Activated CD4-positive, alpha-beta T cell treated with anti-CD3 and anti-CD28 coated beads, Interleukin-2, amount 50 U/mL, for 4 hours (primary cell): ENCODE measurements at regions not wholly inside any gene's neighbourhood (a gene's known extent, or its start where the extent isn't known, plus 50 kb on each side); places are given as distances from the start of the nearest gene placed in this dataset.
"Not testable (repeated sequence)": the region's sequence is repeated elsewhere in the genome, so short reads cannot be mapped to it uniquely, and the experiment has no call there.

Experiments
- DNase-seq, 2 experiments: peaks; one replicate each; pipeline ENCODE4 v3.0.0-alpha.2; 2020

DNA sequence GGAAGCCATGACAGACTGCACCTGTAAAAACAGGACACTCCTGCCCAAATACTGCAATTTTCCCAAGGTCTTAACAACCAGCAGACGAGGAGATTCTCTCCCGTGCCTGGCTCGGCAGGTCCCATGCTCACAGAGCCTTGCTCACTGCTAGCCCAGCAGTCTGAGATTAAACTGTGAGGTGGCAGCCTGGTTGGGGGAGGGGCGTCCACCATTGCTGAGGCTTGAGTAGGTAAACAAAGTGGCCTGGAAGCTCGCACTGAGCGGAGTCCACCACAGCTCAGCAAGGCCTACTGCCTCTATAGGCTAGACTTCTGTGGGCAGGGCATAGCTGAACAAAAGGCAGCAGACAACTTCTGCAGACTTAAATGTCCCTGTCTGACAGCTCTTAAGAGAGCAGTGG lies 80.3 kb downstream of the ANXA5 start:
- DNase-seq = not testable (repeated sequence)

DNA sequence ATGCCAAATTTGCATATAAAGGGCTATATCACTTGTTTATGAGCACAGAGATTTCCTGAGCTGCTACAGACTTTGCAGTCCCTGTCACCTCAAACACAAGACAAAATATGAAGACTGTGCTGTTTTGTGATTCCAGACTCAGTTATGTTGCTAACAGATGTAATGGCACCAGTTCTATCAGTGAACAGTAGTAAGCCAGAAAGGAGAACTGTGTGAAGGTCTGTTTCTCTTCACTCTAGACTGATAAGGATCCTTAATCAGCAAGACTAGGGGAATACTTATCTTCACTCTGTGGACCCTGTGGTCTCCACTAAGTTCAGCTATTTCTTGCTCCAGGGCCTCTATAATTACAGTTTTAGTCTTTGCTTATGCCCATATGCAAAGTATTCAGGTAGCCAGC lies 82.7 kb downstream of the ANXA5 start:
- DNase-seq = no peak

DNA sequence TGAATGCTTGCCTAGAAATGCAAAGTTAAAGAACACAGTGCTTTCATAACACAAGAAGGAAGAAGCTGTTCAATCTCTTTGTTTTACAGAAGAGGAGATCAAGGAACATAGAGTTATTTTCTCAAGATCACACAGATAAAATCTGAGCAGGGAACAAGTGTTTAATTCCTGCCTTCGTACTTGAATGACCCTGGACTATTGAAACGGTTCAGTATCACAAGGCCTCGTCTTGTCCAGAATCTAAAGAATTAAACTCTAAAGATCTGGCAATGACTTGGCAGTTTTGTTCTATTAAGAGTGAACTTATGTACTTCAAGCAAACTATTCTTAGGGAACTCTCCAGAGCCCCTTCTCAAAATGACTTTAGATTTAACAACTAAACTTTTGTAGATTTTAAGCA lies 97.7 kb downstream of the ANXA5 start:
- no peak for DNase-seq

DNA sequence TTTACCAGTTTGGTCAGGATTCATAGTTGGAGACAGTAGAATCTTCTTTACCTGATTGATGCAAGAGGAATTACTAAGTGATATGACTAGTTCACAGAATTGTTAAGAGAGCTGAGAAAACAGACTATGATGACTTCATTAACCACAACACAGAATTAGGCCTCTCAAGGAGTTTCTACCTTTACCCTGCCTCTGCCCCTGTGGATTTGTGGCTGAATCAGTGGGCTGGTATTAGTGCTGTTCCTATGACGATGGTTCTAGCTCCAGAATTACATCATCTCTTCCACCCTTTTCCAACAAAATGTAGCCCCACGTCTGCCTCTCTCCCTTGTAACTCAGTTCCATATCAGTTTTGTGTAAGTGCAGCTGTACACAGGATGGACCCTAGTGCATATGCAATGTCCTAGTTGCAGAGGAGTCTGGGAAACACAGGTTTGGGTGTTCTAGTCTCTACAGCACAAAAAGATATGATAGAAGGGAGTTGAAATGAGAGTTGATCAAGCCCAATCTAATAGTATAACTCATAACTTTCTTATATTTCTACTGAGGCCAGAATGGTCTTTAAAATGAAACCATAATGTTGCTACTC lies 99.3 kb downstream of the ANXA5 start:
- DNase-seq = no peak

DNA sequence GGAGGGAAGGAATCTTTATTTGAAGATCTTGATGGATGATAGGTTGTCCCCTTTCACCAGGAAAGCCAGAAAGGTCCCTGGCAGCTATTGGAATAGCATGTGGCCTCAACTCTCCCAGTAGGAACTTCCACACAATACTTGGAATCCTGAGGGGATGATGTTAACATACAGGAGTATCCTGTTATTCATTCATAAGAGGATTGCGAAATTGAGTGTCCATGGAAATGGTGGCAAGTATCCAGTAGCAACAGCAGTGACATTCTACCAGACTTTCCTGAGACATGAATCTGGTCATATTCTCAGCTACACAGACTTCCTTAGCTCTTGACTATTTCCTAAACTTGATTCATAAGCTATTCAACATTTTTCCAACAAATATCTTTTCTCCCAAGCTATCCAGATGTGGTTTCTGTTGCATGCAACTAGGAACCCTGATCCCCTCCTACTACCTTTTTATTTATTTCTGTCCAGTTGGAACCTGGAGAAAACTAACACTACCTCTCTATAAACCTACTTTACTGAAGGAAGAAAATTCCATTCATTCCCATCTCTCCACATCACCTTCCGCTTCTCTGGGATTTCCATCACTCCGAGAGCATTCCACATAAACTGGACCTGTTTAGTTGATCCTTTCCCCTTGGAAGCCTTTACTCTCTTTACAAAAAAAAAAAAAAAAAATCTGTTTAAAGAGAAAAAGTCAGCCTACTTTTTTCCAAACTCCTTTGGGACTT lies 101.8 kb downstream of the ANXA5 start:
- DNase-seq = no peak

DNA sequence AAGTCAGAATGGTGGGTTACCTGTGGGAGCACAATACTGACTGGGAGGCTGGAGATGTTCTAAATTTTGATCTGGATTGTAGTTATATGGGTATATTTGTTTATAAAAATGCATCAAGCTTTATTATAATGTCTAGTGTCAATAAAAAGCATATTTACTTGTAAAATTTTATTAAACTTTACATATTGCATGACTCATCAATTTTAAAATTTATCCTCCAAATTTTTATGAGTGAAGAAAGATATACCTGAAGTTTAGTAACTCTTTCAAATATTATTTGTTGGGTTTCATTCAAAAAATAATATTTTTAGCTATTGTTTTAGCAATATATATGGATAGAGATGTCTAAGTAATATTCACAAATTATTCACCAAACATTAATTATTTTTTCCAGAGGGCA lies 103.0 kb downstream of the ANXA5 start:
- DNase-seq = no peak

DNA sequence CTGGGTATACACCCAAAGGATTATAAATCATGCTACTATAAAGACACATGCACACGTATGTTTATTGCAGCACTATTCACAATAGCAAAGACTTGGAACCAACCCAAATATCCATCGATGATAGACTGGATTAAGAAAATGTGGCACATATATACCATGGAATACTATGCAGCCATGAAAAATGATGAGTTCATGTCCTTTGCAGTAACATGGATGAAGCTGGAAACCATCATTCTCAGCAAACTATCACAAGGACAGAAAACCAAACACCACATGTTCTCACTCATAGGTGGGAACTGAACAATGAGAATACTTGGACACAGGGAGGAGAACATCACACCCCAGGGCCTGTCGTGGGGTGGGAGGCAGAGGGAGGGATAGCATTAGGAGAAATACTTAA lies 104.5 kb downstream of the ANXA5 start:
- DNase-seq = not testable (repeated sequence)

DNA sequence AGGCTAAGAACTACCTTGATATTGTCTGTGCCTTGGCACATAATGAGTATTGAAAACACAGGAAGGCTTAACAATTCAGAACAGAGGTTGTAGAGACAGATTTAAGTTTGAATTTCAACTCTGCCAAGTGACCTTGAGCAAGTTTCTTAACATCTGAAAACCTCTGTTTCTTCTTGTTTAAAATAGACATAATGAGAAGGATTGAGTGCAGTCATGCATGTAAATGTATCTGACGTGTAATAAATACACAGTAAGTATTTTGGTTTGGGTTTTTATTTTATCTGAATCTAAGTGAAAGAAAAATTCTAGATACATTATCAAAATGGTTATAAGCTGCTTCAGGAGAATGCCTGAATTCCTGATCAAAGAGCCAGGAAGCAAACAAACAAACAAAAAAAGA lies 111.9 kb downstream of the ANXA5 start:
- no peak for DNase-seq

DNA sequence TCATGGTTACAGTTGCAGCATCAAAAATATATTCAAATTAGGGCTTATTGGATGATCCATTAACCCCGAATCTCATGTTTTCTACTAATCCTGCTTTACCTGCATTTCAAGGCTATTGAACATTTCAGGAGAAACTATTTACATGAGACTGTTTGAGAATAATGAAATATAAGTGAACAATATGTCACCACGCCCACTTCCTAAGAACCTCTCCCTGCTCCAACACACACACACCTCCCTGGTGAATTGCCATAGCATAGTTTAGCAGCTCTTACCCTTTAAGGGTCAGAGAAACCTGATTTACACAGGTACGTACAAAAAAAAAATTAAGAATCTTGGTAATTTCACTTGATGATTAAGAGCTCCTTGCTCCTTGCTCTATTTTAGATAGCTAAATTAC lies 113.4 kb downstream of the ANXA5 start:
- no peak for DNase-seq

DNA sequence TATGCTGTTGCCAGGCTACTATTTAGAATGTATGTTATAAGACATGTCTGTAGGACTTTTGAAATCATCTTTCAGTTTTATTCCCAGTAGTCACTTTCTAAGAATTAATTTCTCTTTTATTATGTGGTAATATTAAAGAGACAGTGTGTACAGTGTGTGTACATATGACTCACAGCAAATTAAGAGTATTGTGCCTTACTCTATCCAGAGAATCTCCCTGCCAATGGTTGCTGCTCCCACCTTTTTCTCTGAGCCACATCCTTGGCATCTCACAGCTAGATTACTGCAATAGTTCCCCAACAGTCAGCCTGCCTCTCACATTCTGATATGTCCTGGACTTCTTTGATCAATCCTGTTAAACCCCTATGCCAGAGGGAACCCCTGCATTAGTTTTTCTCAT lies 114.5 kb downstream of the ANXA5 start:
- DNase-seq = no peak

DNA sequence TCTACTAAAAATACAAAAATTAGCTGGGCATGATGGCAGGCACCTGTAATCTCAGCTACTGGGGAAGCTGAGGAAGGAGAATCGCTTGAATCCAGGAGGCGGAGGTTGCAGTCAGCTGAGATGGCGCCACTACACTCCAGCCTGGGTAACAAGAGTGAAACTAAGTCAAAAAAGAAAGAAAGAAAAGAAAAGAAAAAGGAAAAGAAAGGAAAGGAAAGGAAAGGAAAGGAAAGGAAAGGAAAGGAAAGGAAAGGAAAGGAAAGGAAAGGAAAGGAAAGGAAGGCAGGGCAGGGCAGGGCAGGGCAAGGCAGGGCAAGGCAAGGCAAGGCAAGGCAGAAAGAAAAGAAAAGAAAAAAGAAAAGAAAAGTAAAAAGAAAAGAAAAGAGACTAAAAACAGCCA lies 121.4 kb downstream of the ANXA5 start:
- DNase-seq = not testable (repeated sequence)

DNA sequence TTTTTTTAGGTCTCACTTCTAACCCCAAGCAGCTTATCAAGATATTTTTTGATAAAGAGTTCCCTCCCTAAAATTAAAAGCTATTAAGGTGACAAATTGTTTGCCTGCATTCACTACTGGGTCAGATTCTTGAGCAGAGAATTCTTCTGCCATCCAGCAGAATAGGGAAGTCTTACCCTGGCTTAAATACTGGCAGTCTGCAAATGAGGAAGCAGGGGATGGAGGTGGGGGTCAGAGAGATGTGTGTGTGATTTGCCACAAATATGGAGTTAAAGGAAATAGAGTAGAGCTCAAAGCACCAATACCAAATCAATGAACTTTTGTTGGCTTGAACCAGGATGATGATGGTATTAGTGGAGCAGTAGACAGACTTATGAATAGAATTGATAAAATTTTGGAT lies 122.2 kb downstream of the ANXA5 start:
- no peak for DNase-seq

DNA sequence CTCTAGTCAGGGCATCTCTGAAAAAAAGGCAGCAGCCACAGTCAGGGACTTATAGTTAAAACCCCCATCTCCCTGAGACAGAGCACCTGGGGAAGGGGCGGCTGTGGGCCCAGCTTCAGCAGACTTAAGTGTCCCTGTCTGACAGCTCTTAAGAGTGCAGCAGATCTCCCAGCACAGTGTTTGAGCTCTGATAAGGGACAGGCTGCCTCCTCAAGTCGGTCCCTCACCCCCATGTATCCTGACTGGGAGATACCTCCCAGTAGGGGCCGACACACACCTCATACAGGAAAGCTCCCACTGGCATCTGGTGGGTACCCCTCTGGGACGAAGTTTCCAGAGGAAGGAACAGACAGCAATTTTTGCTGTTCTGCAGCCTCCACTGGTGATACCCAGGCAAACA lies 129.0 kb downstream of the ANXA5 start:
- DNase-seq = no peak

DNA sequence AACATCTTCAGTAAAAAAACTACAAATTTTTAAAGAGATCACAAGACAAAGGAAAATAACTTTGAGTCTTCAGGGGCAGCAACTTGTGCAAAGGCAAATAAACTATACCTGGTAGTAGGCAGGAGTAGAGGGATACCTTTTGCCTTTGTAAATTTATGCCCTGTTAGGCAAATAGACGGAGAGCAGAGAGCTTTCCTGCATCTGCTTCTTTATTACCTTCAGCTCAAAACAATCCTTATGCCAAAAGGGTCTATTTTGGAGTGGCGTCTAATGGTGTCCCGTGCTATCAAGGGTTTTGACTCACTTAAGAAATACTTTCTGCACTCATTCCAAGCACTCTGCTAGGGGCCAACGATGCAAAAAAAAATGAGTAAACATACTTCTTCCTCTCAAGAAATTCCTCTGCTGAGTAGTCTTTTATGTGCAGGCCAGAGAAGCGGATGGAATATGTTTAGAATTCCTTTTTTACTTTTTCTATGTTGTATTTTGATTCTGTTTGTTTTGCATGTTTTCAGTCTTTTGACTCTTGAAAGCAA lies 131.9 kb downstream of the ANXA5 start:
- no peak for DNase-seq

DNA sequence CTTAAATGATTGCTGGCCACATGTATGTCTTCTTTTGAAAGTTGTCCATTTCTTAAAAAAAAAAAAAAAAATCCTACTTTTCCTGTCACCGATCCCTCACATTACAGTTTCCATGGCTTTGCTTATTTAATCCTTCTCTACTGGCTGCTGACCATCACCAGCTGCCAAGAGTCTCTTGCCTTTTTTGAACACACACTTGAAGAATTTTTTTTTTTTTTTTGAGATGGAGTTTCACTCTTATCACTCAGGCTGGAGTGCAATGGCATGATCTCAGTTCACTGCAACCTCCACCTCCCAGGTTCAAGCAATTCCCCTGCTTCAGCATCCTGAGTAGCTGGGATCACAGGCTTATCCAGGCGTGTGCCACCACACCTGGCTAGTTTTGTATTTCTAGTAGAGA lies 134.0 kb downstream of the ANXA5 start:
- no peak for DNase-seq

DNA sequence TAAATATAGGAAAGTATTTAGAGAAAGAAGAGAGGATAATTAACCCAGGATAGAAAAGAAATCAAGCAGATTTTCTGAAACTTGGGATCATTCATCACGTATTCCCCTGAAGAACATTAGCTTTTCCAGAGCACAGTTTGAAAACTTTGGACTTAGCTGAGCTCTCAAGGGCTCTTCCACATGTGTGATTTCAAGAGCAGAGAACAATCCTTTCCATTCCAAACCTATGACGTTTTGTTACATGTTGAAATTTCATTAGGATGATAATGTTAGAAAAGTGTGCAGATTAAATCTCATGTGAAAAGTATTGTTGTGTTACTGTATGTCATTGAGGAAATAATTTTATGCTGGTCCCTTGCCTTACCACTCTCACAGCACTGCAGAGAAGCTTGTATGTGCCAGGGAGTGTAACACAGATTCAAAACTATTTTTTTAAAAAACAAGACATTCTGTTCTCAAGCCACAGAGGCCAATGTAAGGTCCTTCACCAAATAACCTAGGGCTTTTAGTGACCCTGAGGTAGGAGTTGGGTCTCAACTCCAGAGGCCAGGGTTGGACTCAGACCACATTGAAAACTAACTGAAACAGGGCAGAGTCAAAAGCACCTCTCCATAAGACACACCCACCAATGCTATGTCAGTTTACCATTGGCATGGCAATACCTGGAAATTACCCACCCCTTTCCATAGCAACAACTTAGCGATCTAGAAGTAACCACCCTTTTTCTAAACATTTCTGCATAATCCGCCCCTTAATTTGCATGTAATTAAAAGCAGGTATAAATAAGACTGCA lies 141.3 kb downstream of the ANXA5 start:
- no peak for DNase-seq

DNA sequence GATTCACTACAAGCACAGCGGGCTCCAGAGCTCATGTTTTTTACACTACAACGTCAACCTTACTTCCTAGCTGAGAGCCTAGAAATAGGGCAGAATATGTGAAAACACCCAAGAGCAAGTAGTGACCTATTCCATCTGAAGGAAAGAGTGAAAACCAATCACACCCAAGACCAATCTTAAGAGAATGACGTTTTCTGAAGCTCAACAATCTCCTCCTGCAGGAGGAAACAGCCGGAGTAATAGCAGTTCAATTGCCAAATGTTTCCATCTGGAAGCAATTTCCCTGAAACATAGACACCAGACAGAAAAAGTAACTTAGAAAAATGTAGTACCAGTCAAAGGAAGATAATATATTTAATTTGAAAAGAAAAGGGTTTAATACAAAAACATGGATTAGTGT lies 142.4 kb downstream of the ANXA5 start:
- no peak for DNase-seq

DNA sequence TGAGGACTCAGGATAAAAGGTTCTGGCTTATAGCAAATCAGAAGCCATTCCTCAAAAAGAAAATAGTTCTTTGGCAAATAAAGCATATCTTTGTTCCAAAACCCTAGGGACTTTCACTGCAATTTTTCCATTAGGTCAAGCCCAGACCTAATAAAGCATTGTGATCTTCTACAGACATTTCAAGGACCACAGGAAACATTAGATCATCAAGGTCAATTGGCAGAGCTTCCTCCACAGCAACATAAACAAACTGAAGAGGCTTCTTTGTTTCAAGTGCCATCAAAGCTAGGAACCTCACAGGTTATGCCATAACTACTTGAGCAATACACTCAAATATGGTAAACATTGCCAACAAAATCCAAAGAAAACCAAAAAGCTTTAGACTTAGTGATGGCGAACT lies 144.9 kb downstream of the ANXA5 start:
- no peak for DNase-seq

DNA sequence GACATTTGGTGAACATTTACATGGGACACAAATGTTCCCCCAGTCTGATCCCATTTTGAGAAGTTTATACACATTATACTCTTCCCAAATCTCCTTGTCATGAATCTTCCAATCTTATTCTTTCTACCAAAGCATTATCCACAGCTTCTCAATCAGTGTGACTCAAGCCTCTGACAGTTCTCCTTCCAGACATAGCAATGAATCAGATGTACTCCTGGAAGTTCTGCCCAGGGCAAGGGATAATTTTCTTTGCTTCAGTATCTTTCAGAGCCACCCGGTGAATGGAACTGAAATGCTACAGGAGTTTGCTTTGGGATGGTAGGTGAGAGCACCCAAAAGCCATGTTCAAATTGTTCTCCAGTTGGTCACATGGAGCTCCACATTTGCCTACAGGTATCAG lies 145.5 kb downstream of the ANXA5 start:
- DNase-seq = no peak

DNA sequence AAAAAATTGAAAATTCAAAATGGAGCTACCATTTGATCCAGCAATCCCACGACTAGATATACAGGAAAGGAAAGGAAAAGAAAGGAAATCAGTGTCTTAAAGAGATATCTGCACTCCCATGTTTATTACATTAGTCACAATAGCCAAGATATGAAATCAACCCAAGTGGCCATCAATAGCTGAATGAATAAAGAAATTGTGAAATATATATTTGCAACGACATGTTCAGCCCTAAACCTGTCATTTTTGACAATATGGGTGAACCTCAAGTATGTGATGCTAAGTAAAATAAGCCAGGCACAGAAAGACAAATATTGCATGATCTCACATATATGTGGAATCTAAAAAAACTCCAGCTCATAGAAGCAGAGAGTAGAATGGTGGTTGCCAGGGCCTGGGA lies 155.1 kb downstream of the ANXA5 start:
- DNase-seq = no peak

DNA sequence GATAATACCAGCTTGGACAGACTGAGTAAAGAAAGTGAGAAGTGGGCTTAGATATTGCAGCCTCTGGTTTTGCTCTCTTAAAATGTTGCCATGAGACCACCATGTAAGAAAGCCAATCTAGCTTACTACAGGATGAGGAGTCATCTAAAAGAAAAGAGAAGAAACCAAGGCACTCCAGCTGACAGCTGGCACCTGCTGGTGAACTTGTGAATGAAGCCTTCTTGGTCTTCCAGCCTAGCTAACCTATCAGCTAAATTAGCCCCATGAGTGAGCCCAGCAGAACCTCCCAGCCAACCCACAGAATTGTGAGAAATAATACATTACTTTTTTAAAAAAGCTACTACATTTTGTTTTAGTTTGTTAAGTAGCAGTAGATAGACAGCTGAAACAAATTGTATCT lies 154.5 kb upstream of the QRFPR start:
- DNase-seq = no peak

DNA sequence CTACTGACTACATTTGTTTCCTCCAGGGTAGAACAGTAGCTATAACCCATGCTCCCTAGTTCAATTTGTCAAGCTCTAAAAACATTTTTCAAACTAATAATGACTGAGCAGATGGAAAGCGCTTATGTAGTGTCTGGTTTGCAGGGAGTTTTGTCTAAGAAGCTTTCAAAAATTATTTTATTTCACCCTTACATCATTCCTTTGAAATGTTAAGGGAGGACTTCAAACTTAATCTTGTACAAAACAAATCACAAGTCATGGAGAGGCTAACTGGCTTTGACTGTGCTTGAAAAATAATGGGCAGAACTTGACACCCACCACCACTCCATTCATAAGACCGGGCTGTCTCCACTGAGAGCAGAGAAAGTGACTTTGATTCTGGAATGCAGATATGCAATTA lies 153.4 kb upstream of the QRFPR start:
- no peak for DNase-seq

DNA sequence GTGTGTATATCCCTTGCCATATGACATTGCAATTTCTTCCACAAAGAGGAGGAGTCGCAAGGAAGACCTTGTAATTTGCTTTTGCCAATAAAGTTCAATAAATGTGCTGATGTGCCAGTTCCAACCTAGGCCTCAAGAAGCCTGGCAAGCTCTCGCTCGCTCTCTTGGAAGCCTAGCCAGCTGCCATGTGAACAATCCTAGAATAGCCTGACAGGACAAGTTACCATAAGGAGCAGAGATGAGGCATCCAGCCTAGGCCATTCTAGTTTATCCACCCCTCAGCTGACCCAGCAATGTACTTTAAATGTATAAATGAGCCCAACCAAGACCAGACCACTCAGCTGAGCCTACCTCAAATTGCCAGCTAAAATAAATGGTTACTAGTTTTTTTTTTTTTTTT lies 145.7 kb upstream of the QRFPR start:
- DNase-seq = no peak

DNA sequence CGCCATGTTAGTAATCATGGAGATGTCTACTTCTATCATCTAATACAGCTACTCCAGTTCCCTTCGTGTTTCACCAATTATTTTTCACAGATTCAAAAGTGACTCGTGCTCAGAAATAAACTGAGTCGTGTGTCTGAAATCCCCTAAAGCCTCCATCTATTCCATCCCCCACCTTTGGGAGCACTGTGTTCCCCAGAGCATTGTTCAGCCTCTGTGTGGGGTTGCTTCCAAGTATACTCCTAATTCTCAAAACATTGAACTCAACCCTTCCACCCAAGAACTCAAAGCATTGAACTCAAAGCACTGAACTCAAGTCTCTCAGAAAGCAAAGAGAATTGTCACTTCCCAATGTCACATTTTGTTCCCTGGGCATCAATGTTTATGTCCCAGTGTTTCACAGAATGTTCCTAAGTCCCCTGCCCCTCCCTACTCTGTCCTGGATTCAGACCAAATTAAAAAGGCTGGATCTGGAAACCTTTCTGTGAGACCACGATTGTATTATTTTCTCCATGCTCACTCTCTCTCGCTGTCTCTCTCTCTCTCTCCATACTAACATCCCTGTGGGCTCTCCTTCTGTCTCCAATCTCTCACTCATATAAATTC lies 138.5 kb upstream of the QRFPR start:
- DNase-seq = no peak
